DOHH2 (cell line): ENCODE measurements at regions not wholly inside any gene's neighbourhood (a gene's known extent, or its start where the extent isn't known, plus 50 kb on each side); places are given as distances from the start of the nearest gene placed in this dataset.

Experiments used
- CTCF ChIP-seq: fragments of 200-600 bp; sonication (generic); IDR thresholded peaks from one replicate; pipeline ENCODE4 v1.5.1; 2014; ENCODE audit warnings: antibody characterized with exemption, mild to moderate bottlenecking, low read depth, low read length; ENCODE audit not compliant: poor library complexity, severe bottlenecking
- EZH2phosphoT487 ChIP-seq: fragments of 200-600 bp; sonication (generic); IDR thresholded peaks from 2 replicates; pipeline ENCODE4 v1.6.1; 2017; ENCODE audit warnings: borderline replicate concordance, mild to moderate bottlenecking, antibody characterized with exemption, low read length, moderate library complexity, mixed read lengths

- TF ChIP-seq CTCF (no peak), EZH2phosphoT487 (no peak)
These were observed 161.5 kb upstream of the MAN1A1 start for GRCh38 chr6:119511024-119511423.
